ENCODE measurements at regions not wholly inside any gene's neighbourhood (a gene's known extent, or its start where the extent isn't known, plus 50 kb on each side); places are given as distances from the start of the nearest gene placed in this dataset.

DNA sequence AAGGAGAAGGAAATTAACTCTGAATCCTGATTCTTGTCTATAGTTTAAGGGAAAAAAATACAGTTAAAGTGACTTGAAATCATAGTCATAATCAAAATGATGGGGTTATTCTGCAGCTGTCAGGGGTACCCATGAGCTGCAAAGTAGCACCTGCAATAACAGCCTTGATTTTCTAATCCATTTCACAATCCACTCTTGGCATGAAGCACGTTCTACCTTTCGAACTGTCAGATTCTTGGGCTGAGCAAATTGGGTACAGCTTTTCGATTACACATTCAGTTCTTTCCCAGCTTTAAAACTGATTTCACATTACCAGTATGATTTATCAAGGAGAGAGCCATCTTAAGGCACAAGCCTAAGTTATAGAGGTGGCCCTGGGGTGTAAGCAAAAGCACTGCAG is 118.5 kb upstream of the DTNBP1 start:
- H3K27ac ChIP-seq (ENCODE audit: low read length): no peak overlapping the region
- no peak overlapping the region for H3K9ac ChIP-seq (ENCODE audit: low read length)
- ATAC-seq: no peak
- H3K27me3 ChIP-seq (ENCODE audit: low read length): peaks cover 3% of the 10 kb centered on the region; the same call in 1 of the 2 replicates
- intact Hi-C loops (cut with micrococcal nuclease): no loop called here
- H3K4me2 ChIP-seq (ENCODE audit: low read length): no peak overlapping the region
- CTCF ChIA-PET: no interaction called here
- no TSS peak for BruUV-seq (replicated peaks)
- no peaks in the 10 kb centered on the region for H3F3A ChIP-seq (ENCODE audit: low read length, unreplicated experiment)
- POLR2A ChIA-PET (ENCODE audit: unreplicated experiment): interaction anchor here (0.6 kb wide), 1 partner anchor 188 kb away, joined by 3 read pairs; no protein-coding TSS in a partner anchor
- no peak overlapping the region for H2AFZ ChIP-seq (ENCODE audit: low read length)
- TF ChIP-seq EZH2 (IDR thresholded peaks at IDR 0.05; ENCODE audit: low read length, unreplicated experiment): no peak
- no peak for TF ChIP-seq EZH2phosphoT487 (IDR thresholded peaks at IDR 0.05; ENCODE audit: borderline replicate concordance, low read length)
- TF ChIP-seq, protein P1, sequence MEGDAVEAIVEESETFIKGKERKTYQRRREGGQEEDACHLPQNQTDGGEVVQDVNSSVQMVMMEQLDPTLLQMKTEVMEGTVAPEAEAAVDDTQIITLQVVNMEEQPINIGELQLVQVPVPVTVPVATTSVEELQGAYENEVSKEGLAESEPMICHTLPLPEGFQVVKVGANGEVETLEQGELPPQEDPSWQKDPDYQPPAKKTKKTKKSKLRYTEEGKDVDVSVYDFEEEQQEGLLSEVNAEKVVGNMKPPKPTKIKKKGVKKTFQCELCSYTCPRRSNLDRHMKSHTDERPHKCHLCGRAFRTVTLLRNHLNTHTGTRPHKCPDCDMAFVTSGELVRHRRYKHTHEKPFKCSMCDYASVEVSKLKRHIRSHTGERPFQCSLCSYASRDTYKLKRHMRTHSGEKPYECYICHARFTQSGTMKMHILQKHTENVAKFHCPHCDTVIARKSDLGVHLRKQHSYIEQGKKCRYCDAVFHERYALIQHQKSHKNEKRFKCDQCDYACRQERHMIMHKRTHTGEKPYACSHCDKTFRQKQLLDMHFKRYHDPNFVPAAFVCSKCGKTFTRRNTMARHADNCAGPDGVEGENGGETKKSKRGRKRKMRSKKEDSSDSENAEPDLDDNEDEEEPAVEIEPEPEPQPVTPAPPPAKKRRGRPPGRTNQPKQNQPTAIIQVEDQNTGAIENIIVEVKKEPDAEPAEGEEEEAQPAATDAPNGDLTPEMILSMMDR (conservative IDR thresholded peaks at IDR 0.05; ENCODE audit: low read depth, low read length): no peak
- no peaks in the 10 kb centered on the region for H3K9me3 ChIP-seq (ENCODE audit: low read length)
- no peak for DNase-seq
- no peaks in the 10 kb centered on the region for H3K9me2 ChIP-seq (replicated peaks; ENCODE audit: low read length)
- H3K79me2 ChIP-seq (ENCODE audit: low read length): no peaks in the 10 kb centered on the region
- peaks cover 4% of the 10 kb centered on the region; the same call in 1 of the 2 replicates for H3K4me1 ChIP-seq (ENCODE audit: insufficient read depth, low read length)
- H3K36me3 ChIP-seq (ENCODE audit: low read depth, low read length): no peaks in the 10 kb centered on the region
- no peaks in the 10 kb centered on the region for H4K20me1 ChIP-seq (ENCODE audit: low read length)
- H3K4me3 ChIP-seq (ENCODE audit: low read length): no peak overlapping the region

DNA sequence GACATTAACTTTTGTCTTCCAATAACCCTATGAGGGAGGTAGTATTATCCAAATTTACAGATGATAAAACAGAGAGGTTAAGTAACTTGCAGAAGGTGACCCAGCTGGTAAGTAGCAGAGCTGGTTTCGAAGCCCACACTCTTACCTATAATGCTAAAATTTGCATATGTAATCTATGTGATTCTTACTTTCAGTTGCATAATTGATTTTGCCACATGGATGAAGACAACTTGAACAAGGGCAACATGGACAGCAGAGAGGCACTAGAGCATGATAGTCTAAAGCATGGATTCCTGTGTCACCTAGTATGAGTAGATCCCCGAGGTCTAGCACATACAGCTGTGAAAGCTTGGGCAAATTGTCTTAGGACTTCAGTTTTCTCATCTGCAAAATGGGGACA is 117.6 kb upstream of the DTNBP1 start:
- Histone ChIP-seq H2AFZ (ENCODE audit: low read length) (no peak overlapping the region), H3F3A (ENCODE audit: low read length, unreplicated experiment) (no peaks in the 10 kb centered on the region), H3K9me3 (ENCODE audit: low read length) (no peaks in the 10 kb centered on the region), H3K27ac (ENCODE audit: low read length) (no peak overlapping the region), H3K4me2 (ENCODE audit: low read length) (no peak overlapping the region), H3K36me3 (ENCODE audit: low read depth, low read length) (no peaks in the 10 kb centered on the region), H3K9ac (ENCODE audit: low read length) (no peak overlapping the region), H4K20me1 (ENCODE audit: low read length) (no peaks in the 10 kb centered on the region), H3K79me2 (ENCODE audit: low read length) (no peaks in the 10 kb centered on the region), H3K4me1 (ENCODE audit: insufficient read depth, low read length) (peaks cover 5% of the 10 kb centered on the region; the same call in 1 of the 2 replicates), H3K9me2 (replicated peaks; ENCODE audit: low read length) (no peaks in the 10 kb centered on the region), H3K27me3 (ENCODE audit: low read length) (peaks cover 3% of the 10 kb centered on the region; the same call in 1 of the 2 replicates), H3K4me3 (ENCODE audit: low read length) (no peak overlapping the region)
- DNase-seq: no peak
- intact Hi-C loops (cut with micrococcal nuclease): no loop called here
- ATAC-seq: no peak
- TF ChIP-seq EZH2 (IDR thresholded peaks at IDR 0.05; ENCODE audit: low read length, unreplicated experiment) (no peak), EZH2phosphoT487 (IDR thresholded peaks at IDR 0.05; ENCODE audit: borderline replicate concordance, low read length) (no peak)
- TF ChIP-seq, protein P1 (conservative IDR thresholded peaks at IDR 0.05; ENCODE audit: low read depth, low read length): no peak
- ChIA-PET CTCF (no interaction called here), POLR2A (ENCODE audit: unreplicated experiment) (no interaction called here)
- BruUV-seq (replicated peaks): no TSS peak

DNA sequence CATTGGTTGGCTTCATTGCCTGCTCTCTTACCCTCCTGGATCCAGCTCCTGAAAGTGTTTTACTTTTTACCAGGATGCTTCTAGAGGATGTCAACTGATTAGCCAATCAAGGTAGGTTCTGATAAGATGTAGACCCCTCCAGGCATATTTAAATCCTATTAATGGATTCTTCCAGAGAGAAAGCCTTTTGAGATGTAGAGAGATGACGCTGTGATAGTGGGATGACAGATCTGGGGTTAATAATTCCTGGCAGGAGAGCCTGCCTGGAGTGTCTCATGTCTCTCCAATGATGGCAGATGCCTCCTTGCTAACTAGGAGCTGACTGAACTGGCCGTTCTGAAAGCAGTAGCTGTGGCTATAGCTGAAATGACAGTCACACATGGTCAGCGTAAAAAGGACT is 116.9 kb upstream of the DTNBP1 start:
- Histone ChIP-seq H3K9me2 (replicated peaks; ENCODE audit: low read length) (no peaks in the 10 kb centered on the region), H3K27ac (ENCODE audit: low read length) (no peak overlapping the region), H3F3A (ENCODE audit: low read length, unreplicated experiment) (no peaks in the 10 kb centered on the region), H3K4me3 (ENCODE audit: low read length) (no peak overlapping the region), H4K20me1 (ENCODE audit: low read length) (no peaks in the 10 kb centered on the region), H3K79me2 (ENCODE audit: low read length) (no peaks in the 10 kb centered on the region), H3K9ac (ENCODE audit: low read length) (no peak overlapping the region), H3K4me1 (ENCODE audit: insufficient read depth, low read length) (peaks cover 5% of the 10 kb centered on the region; the same call in 1 of the 2 replicates), H3K4me2 (ENCODE audit: low read length) (no peak overlapping the region), H2AFZ (ENCODE audit: low read length) (no peak overlapping the region), H3K27me3 (ENCODE audit: low read length) (peaks cover 3% of the 10 kb centered on the region; the same call in 1 of the 2 replicates), H3K9me3 (ENCODE audit: low read length) (no peaks in the 10 kb centered on the region), H3K36me3 (ENCODE audit: low read depth, low read length) (no peaks in the 10 kb centered on the region)
- DNase-seq: no peak
- POLR2A ChIA-PET (ENCODE audit: unreplicated experiment): no interaction called here
- TF ChIP-seq, protein P1 (conservative IDR thresholded peaks at IDR 0.05; ENCODE audit: low read depth, low read length): no peak
- TF ChIP-seq EZH2 (IDR thresholded peaks at IDR 0.05; ENCODE audit: low read length, unreplicated experiment) (no peak), EZH2phosphoT487 (IDR thresholded peaks at IDR 0.05; ENCODE audit: borderline replicate concordance, low read length) (no peak)
- CTCF ChIA-PET: no interaction called here
- intact Hi-C loops (cut with micrococcal nuclease): no loop called here
- BruUV-seq (replicated peaks): no TSS peak
- ATAC-seq: no peak
